ENCODE measurements at regions not wholly inside any gene's neighbourhood (a gene's known extent, or its start where the extent isn't known, plus 50 kb on each side); places are given as distances from the start of the nearest gene placed in this dataset.

DNA sequence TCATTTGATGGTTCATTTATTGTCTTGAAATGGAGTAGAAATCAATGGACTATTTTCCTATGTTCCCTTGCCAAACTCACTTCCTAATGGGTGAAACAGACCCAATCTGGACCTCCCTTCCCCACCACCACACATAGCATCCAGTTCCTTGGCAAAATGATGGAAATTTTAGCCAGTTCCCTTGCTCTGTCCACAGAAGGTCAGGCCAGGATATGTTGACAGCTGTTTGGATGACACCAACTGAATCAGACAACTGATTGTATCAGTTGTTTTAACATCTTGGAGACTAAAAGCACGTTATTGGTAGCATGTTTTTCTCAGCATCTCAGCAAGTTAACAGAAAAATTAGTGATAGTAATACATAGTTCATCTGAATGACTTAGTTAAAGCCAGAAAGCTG is 534.8 kb downstream of the PSAT1 start:
- H3K14ac ChIP-seq (ENCODE audit: low read length in 2 of 2) = no peak overlapping the region

DNA sequence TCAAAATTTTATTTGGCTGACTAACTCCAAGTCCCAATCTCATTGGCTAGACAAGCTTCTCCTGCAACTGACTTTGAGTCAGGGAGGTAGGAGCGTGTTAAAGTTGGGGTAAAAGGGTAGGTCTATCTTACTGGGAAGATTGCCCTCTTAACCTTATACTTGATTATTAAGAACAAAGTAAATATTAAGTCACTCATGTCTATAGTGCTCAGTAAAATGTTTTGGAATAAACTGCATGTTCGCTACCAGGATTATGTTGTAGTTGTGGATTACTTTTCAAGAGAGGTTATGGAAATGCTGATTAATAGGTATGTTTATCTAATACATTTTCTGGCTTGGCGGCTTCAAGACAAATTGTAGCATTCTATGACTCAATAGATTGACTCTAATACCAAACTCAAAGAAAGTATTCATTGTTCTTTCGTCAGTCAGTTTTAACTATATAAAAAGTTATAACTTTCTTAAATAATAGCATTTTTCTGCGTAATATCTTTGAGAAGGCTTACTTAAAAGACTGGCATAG is 539.1 kb downstream of the PSAT1 start:
- 86% methylated on average over 2 of the region's 5 CpGs for WGBS
- Histone ChIP-seq H2BK120ac (ENCODE audit: low read depth, low read length) (no peak overlapping the region), H3K14ac (ENCODE audit: low read length in 2 of 2) (no peak overlapping the region)

More for the DNA sequence above, 534.8 kb downstream of the PSAT1 start:
- H2BK12ac ChIP-seq (ENCODE audit: low read length in 2 of 2) = no peak overlapping the region
- H3K4me1 ChIP-seq (ENCODE audit: control insufficient read depth, insufficient read depth, low read depth, low read length) = no peaks in the 10 kb centered on the region
- H3K9me3 ChIP-seq (ENCODE audit: control insufficient read depth, low read length) = no peaks in the 10 kb centered on the region
- H3K9ac ChIP-seq (ENCODE audit: low read length) = no peak overlapping the region
- H3K18ac ChIP-seq (ENCODE audit: low read depth in 1 of 2, low read length in 2 of 2) = no peak overlapping the region
- H2BK5ac ChIP-seq (ENCODE audit: low read depth, low read length, poor library complexity, severe bottlenecking) = no peak overlapping the region
- no peak overlapping the region for H3K4ac ChIP-seq (ENCODE audit: low read depth in 1 of 2, low read length in 2 of 2)
- H4K91ac ChIP-seq (ENCODE audit: low read length) = no peak overlapping the region
- no peak overlapping the region for H2BK120ac ChIP-seq (ENCODE audit: low read depth, low read length)
- DNase-seq = no peak
- no peak overlapping the region for H4K8ac ChIP-seq (ENCODE audit: low read length)
- H3K27ac ChIP-seq (ENCODE audit: low read length, poor library complexity, severe bottlenecking) = no peak overlapping the region
- WGBS = no CpG with 5 or more reads among the region's 1 CpG
- no peaks in the 10 kb centered on the region for H3K79me1 ChIP-seq (replicated peaks; ENCODE audit: low read length, poor library complexity, severe bottlenecking)
- H2BK15ac ChIP-seq (ENCODE audit: low read depth, poor library complexity, severe bottlenecking) = no peak overlapping the region
- H3K27me3 ChIP-seq (ENCODE audit: control insufficient read depth in 1 of 2, insufficient read depth in 1 of 2, low read length in 2 of 2) = no peaks in the 10 kb centered on the region
- no peak overlapping the region for H2AK5ac ChIP-seq (ENCODE audit: low read length, severe bottlenecking)
- no peaks in the 10 kb centered on the region for H3K36me3 ChIP-seq (ENCODE audit: control insufficient read depth in 1 of 2, insufficient read depth in 2 of 2, low read depth in 1 of 2, low read length in 2 of 2)
- H3K23ac ChIP-seq (ENCODE audit: low read length in 2 of 2) = no peak overlapping the region
- H3K4me3 ChIP-seq (ENCODE audit: insufficient read depth in 1 of 2, low read depth in 1 of 2, low read length in 2 of 2) = no peak overlapping the region
- H3K4me2 ChIP-seq (ENCODE audit: low read length, poor library complexity, severe bottlenecking) = no peak overlapping the region
- no peak overlapping the region for H2AFZ ChIP-seq (ENCODE audit: low read depth, low read length)

DNA sequence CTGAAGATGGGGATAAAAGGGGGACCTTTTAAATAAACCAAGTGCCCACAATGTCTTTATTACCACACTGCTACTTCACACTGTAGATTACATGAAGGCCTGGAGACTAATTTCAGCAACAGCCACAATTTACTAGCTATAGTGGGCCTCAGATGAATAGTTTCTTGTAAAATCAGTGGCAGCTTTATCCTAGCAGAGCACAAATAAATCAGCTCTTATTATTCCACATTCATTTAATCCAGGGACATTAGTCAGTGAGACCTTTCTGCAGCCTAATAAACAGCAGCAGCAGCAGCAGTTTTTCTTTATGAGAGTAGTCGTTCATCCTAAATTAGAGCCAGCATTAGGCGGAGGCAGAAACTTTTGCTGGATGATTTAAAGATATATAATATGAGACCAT is 542.3 kb downstream of the PSAT1 start:
- 93% methylated on average over 2 of the region's 2 CpGs for WGBS
- Histone ChIP-seq H2BK12ac (ENCODE audit: low read length in 2 of 2) (no peak overlapping the region), H3K27me3 (ENCODE audit: control insufficient read depth in 1 of 2, insufficient read depth in 1 of 2, low read length in 2 of 2) (no peaks in the 10 kb centered on the region), H3K4ac (ENCODE audit: low read depth in 1 of 2, low read length in 2 of 2) (no peak overlapping the region), H3K23ac (ENCODE audit: low read length in 2 of 2) (no peak overlapping the region), H4K8ac (ENCODE audit: low read length) (no peak overlapping the region), H2AFZ (ENCODE audit: low read depth, low read length) (no peak overlapping the region), H3K36me3 (ENCODE audit: control insufficient read depth in 1 of 2, insufficient read depth in 2 of 2, low read depth in 1 of 2, low read length in 2 of 2) (no peaks in the 10 kb centered on the region), H3K9me3 (ENCODE audit: control insufficient read depth, low read length) (peaks cover 13% of the 10 kb centered on the region), H3K4me1 (ENCODE audit: control insufficient read depth, insufficient read depth, low read depth, low read length) (no peaks in the 10 kb centered on the region), H4K91ac (ENCODE audit: low read length) (no peak overlapping the region), H3K14ac (ENCODE audit: low read length in 2 of 2) (no peak overlapping the region), H2BK15ac (ENCODE audit: low read depth, poor library complexity, severe bottlenecking) (no peak overlapping the region), H2AK5ac (ENCODE audit: low read length, severe bottlenecking) (no peak overlapping the region), H3K27ac (ENCODE audit: low read length, poor library complexity, severe bottlenecking) (no peak overlapping the region), H3K4me2 (ENCODE audit: low read length, poor library complexity, severe bottlenecking) (no peak overlapping the region), H2BK5ac (ENCODE audit: low read depth, low read length, poor library complexity, severe bottlenecking) (no peak overlapping the region), H3K79me1 (replicated peaks; ENCODE audit: low read length, poor library complexity, severe bottlenecking) (no peaks in the 10 kb centered on the region), H3K18ac (ENCODE audit: low read depth in 1 of 2, low read length in 2 of 2) (no peak overlapping the region), H3K9ac (ENCODE audit: low read length) (no peak overlapping the region), H3K4me3 (ENCODE audit: insufficient read depth in 1 of 2, low read depth in 1 of 2, low read length in 2 of 2) (no peak overlapping the region), H2BK120ac (ENCODE audit: low read depth, low read length) (no peak overlapping the region)
- DNase-seq = no peak

More for the DNA sequence above, 539.1 kb downstream of the PSAT1 start:
- no peak overlapping the region for H2BK5ac ChIP-seq (ENCODE audit: low read depth, low read length, poor library complexity, severe bottlenecking)
- no peak overlapping the region for H3K23ac ChIP-seq (ENCODE audit: low read length in 2 of 2)
- H3K18ac ChIP-seq (ENCODE audit: low read depth in 1 of 2, low read length in 2 of 2) = no peak overlapping the region
- H2BK15ac ChIP-seq (ENCODE audit: low read depth, poor library complexity, severe bottlenecking) = no peak overlapping the region
- no peaks in the 10 kb centered on the region for H3K27me3 ChIP-seq (ENCODE audit: control insufficient read depth in 1 of 2, insufficient read depth in 1 of 2, low read length in 2 of 2)
- no peak overlapping the region for H2AFZ ChIP-seq (ENCODE audit: low read depth, low read length)
- H3K4me1 ChIP-seq (ENCODE audit: control insufficient read depth, insufficient read depth, low read depth, low read length) = no peaks in the 10 kb centered on the region
- H3K4me2 ChIP-seq (ENCODE audit: low read length, poor library complexity, severe bottlenecking) = no peak overlapping the region
- no peak overlapping the region for H2BK12ac ChIP-seq (ENCODE audit: low read length in 2 of 2)
- no peak overlapping the region for H3K4me3 ChIP-seq (ENCODE audit: insufficient read depth in 1 of 2, low read depth in 1 of 2, low read length in 2 of 2)
- no peaks in the 10 kb centered on the region for H3K9me3 ChIP-seq (ENCODE audit: control insufficient read depth, low read length)
- H3K4ac ChIP-seq (ENCODE audit: low read depth in 1 of 2, low read length in 2 of 2) = no peak overlapping the region
- H3K9ac ChIP-seq (ENCODE audit: low read length) = no peak overlapping the region
- no peak overlapping the region for H4K8ac ChIP-seq (ENCODE audit: low read length)
- no peak for DNase-seq
- H2AK5ac ChIP-seq (ENCODE audit: low read length, severe bottlenecking) = no peak overlapping the region
- no peaks in the 10 kb centered on the region for H3K79me1 ChIP-seq (replicated peaks; ENCODE audit: low read length, poor library complexity, severe bottlenecking)
- H4K91ac ChIP-seq (ENCODE audit: low read length) = no peak overlapping the region
- H3K36me3 ChIP-seq (ENCODE audit: control insufficient read depth in 1 of 2, insufficient read depth in 2 of 2, low read depth in 1 of 2, low read length in 2 of 2) = no peaks in the 10 kb centered on the region
- H3K27ac ChIP-seq (ENCODE audit: low read length, poor library complexity, severe bottlenecking) = no peak overlapping the region

- Histone ChIP-seq H2BK15ac (ENCODE audit: low read depth, poor library complexity, severe bottlenecking) (no peak overlapping the region), H3K79me1 (replicated peaks; ENCODE audit: low read length, poor library complexity, severe bottlenecking) (no peaks in the 10 kb centered on the region), H3K4ac (ENCODE audit: low read depth in 1 of 2, low read length in 2 of 2) (no peak overlapping the region), H2AK5ac (ENCODE audit: low read length, severe bottlenecking) (no peak overlapping the region), H4K91ac (ENCODE audit: low read length) (no peak overlapping the region), H3K4me2 (ENCODE audit: low read length, poor library complexity, severe bottlenecking) (no peak overlapping the region), H3K36me3 (ENCODE audit: control insufficient read depth in 1 of 2, insufficient read depth in 2 of 2, low read depth in 1 of 2, low read length in 2 of 2) (no peaks in the 10 kb centered on the region), H3K23ac (ENCODE audit: low read length in 2 of 2) (no peak overlapping the region), H2BK12ac (ENCODE audit: low read length in 2 of 2) (no peak overlapping the region), H4K8ac (ENCODE audit: low read length) (no peak overlapping the region), H3K14ac (ENCODE audit: low read length in 2 of 2) (no peak overlapping the region), H3K9me3 (ENCODE audit: control insufficient read depth, low read length) (peaks cover 14% of the 10 kb centered on the region), H2AFZ (ENCODE audit: low read depth, low read length) (no peak overlapping the region), H3K4me1 (ENCODE audit: control insufficient read depth, insufficient read depth, low read depth, low read length) (no peaks in the 10 kb centered on the region), H2BK5ac (ENCODE audit: low read depth, low read length, poor library complexity, severe bottlenecking) (no peak overlapping the region), H3K27ac (ENCODE audit: low read length, poor library complexity, severe bottlenecking) (no peak overlapping the region), H3K27me3 (ENCODE audit: control insufficient read depth in 1 of 2, insufficient read depth in 1 of 2, low read length in 2 of 2) (no peaks in the 10 kb centered on the region), H3K18ac (ENCODE audit: low read depth in 1 of 2, low read length in 2 of 2) (no peak overlapping the region), H3K9ac (ENCODE audit: low read length) (no peak overlapping the region), H2BK120ac (ENCODE audit: low read depth, low read length) (no peak overlapping the region), H3K4me3 (ENCODE audit: insufficient read depth in 1 of 2, low read depth in 1 of 2, low read length in 2 of 2) (no peak overlapping the region)
- WGBS = 87% methylated on average over 2 of the region's 2 CpGs
- DNase-seq = no peak
These were observed 551.1 kb downstream of the PSAT1 start for GRCh38 chr9:78848061-78848460.
